ENCODE measurements at regions not wholly inside any gene's neighbourhood (a gene's known extent, or its start where the extent isn't known, plus 50 kb on each side); places are given as distances from the start of the nearest gene placed in this dataset.
"Not testable (repeated sequence)": the region's sequence is repeated elsewhere in the genome, so short reads cannot be mapped to it uniquely, and the experiment has no call there.

DNA sequence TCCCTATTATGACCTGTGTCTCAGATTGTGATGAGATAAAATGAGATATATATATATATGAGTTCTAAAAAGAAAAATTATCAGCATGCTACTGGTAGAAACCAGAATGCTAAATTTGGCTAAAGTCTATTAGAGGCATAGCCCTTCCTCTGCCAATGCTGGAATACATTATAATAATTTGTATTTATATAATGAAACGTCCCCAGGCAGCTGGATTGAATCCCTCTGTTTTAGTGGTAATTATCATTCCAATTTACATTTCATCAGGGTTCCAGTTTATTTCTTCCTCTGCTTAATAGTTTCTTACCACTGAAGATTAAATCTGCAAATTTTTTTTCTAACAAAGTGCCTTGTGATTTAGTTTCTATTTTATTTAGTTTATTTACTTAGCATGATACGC is 71.8 kb upstream of the ABI1 start:
- H3K4me1 ChIP-seq (ENCODE audit: control insufficient read depth, insufficient read depth, low read length, poor library complexity, severe bottlenecking), result no peaks in the 10 kb centered on the region
- H3K36me3 ChIP-seq (ENCODE audit: control insufficient read depth, insufficient read depth, low read length), result no peaks in the 10 kb centered on the region
- H3K27me3 ChIP-seq (replicated peaks; ENCODE audit: control insufficient read depth, insufficient read depth, low read length, poor library complexity, severe bottlenecking), result no peaks in the 10 kb centered on the region
- no peak overlapping the region for H3K4me3 ChIP-seq (ENCODE audit: insufficient read depth, low read depth, low read length, poor library complexity, severe bottlenecking)
- H3K27ac ChIP-seq (ENCODE audit: insufficient read depth, low read length, poor library complexity, severe bottlenecking), result no peak overlapping the region
- no peaks in the 10 kb centered on the region for H3K9me3 ChIP-seq (ENCODE audit: control insufficient read depth, low read length)
- DNase-seq, result no peak

- Histone ChIP-seq H3K4me1 (ENCODE audit: control insufficient read depth, insufficient read depth, low read length, poor library complexity, severe bottlenecking) (no peaks in the 10 kb centered on the region), H3K9me3 (ENCODE audit: control insufficient read depth, low read length) (no peaks in the 10 kb centered on the region), H3K27ac (ENCODE audit: insufficient read depth, low read length, poor library complexity, severe bottlenecking) (no peak overlapping the region), H3K36me3 (ENCODE audit: control insufficient read depth, insufficient read depth, low read length) (no peaks in the 10 kb centered on the region), H3K27me3 (replicated peaks; ENCODE audit: control insufficient read depth, insufficient read depth, low read length, poor library complexity, severe bottlenecking) (no peaks in the 10 kb centered on the region), H3K4me3 (ENCODE audit: insufficient read depth, low read depth, low read length, poor library complexity, severe bottlenecking) (no peak overlapping the region)
- DNase-seq, result no peak
Observed at GRCh38 chr10:26931223-26931622, 70.5 kb upstream of the ABI1 start.

- not testable (repeated sequence) for H3K36me3 ChIP-seq (ENCODE audit: control insufficient read depth, insufficient read depth, low read length); H3K9me3 ChIP-seq (ENCODE audit: control insufficient read depth, low read length); DNase-seq; H3K4me3 ChIP-seq (ENCODE audit: insufficient read depth, low read depth, low read length, poor library complexity, severe bottlenecking); H3K27ac ChIP-seq (ENCODE audit: insufficient read depth, low read length, poor library complexity, severe bottlenecking); H3K4me1 ChIP-seq (ENCODE audit: control insufficient read depth, insufficient read depth, low read length, poor library complexity, severe bottlenecking); H3K27me3 ChIP-seq (replicated peaks; ENCODE audit: control insufficient read depth, insufficient read depth, low read length, poor library complexity, severe bottlenecking)
Observed at GRCh38 chr10:26922824-26923223, 62.1 kb upstream of the ABI1 start.

DNA sequence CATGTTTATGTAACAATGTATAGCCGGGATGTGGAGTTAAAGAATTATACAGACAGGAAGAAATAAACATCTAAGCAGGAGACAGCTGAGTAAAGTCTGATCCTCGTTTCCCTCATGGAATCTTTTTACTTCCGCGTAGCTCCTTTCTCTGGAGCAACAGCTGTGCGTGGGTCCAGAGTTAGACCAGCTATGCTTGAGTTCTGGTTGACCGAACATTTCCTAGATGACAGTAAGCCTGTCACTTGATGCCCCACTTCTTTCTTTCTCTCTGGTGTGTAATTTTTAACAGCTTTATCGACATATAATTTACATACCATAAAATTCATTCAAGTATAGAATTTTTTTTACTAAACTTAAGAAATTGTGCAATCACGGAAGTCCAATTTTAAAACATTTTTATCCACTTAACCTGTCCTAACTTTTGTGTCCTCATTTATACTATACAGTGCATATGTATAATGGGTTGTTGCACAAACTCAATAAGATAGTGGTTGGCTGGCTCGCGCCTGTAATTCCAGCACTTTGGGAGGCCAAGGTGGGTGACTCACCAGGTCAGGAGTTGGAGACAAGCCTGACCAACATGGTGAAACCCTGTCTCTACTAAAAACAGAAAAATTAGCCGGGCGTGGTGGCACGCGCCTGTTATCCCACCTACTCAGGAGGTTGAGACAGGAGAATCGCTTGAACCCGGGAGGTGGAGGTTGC is 58.5 kb upstream of the ABI1 start:
- not testable (repeated sequence) for H3K9me3 ChIP-seq (ENCODE audit: control insufficient read depth, low read length); H3K36me3 ChIP-seq (ENCODE audit: control insufficient read depth, insufficient read depth, low read length); H3K27me3 ChIP-seq (replicated peaks; ENCODE audit: control insufficient read depth, insufficient read depth, low read length, poor library complexity, severe bottlenecking); H3K4me3 ChIP-seq (ENCODE audit: insufficient read depth, low read depth, low read length, poor library complexity, severe bottlenecking); H3K4me1 ChIP-seq (ENCODE audit: control insufficient read depth, insufficient read depth, low read length, poor library complexity, severe bottlenecking); DNase-seq; H3K27ac ChIP-seq (ENCODE audit: insufficient read depth, low read length, poor library complexity, severe bottlenecking)

- no peak for DNase-seq
- no peaks in the 10 kb centered on the region for H3K4me1 ChIP-seq (ENCODE audit: control insufficient read depth, insufficient read depth, low read length, poor library complexity, severe bottlenecking)
Observed at GRCh38 chr10:26914898-26915297, 54.1 kb upstream of the ABI1 start.

DNA sequence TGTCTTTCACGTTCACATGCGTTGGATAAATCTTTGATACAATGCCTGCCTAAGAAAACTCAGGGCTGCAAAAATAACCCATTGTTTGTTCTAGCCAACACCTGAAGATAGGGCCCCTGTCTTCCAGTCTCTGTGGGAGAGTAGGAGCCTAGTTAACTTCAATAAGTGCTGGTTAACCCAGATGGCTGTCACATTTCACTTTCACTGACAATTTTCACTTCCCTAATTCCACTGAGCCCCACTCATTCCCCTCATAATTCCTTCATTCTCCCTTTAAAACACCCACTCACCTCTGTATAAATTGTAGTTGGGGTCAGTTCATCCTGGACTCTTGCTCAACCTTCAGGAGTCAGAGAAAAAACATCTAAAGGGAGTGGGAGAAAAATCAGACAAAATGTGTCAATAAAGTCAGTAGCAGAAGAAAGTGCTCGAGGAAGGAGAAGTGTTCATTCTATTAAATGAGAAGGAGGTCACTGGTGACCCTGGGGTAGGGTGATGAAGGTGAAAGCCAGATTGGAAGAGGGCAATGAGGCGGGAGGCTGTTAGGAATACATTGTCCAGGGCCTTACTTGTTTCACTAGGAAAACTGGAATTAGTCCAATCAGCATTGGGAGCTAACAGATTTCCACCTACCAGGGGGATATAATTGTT is 51.2 kb upstream of the ABI1 start:
- DNase-seq, result no peak
- H3K4me1 ChIP-seq (ENCODE audit: control insufficient read depth, insufficient read depth, low read length, poor library complexity, severe bottlenecking), result no peaks in the 10 kb centered on the region
- no peak overlapping the region for H3K4me3 ChIP-seq (ENCODE audit: insufficient read depth, low read depth, low read length, poor library complexity, severe bottlenecking)
- no peaks in the 10 kb centered on the region for H3K36me3 ChIP-seq (ENCODE audit: control insufficient read depth, insufficient read depth, low read length)
- H3K27ac ChIP-seq (ENCODE audit: insufficient read depth, low read length, poor library complexity, severe bottlenecking), result no peak overlapping the region
- no peaks in the 10 kb centered on the region for H3K27me3 ChIP-seq (replicated peaks; ENCODE audit: control insufficient read depth, insufficient read depth, low read length, poor library complexity, severe bottlenecking)
- H3K9me3 ChIP-seq (ENCODE audit: control insufficient read depth, low read length), result no peaks in the 10 kb centered on the region

More at GRCh38 chr10:26914898-26915297, 54.1 kb upstream of the ABI1 start:
- Histone ChIP-seq H3K27ac (ENCODE audit: insufficient read depth, low read length, poor library complexity, severe bottlenecking) (no peak overlapping the region), H3K4me3 (ENCODE audit: insufficient read depth, low read depth, low read length, poor library complexity, severe bottlenecking) (no peak overlapping the region), H3K27me3 (replicated peaks; ENCODE audit: control insufficient read depth, insufficient read depth, low read length, poor library complexity, severe bottlenecking) (no peaks in the 10 kb centered on the region), H3K36me3 (ENCODE audit: control insufficient read depth, insufficient read depth, low read length) (no peaks in the 10 kb centered on the region), H3K9me3 (ENCODE audit: control insufficient read depth, low read length) (no peaks in the 10 kb centered on the region)

Measured in effector memory CD4-positive, alpha-beta T cell (primary cell).